Panc1 (cell line): ENCODE measurements at regions not wholly inside any gene's neighbourhood (a gene's known extent, or its start where the extent isn't known, plus 50 kb on each side); places are given as distances from the start of the nearest gene placed in this dataset.

Experiments
- ATAC-seq: fragments of 200-7000 bp; cut with Tn5 transposase; 2 replicates; pipeline ENCODE4 v1.9.1; 2020; ENCODE audit warnings: mild to moderate bottlenecking, moderate library complexity
- BruUV-seq: library from RNA; stranded (reverse); fragments of 400-500 nt; replicated peaks from 2 replicates; lab custom pipeline; 2021; lab: Mats Ljungman, UMichigan
- CTCF ChIA-PET: fragments of 300-600 bp; sonication (Branson Sonifier 250); formaldehyde crosslinking; loops from one replicate; lab custom pipeline; 2022; ENCODE audit warnings: antibody characterized with exemption; lab: Charles Lee
- POLR2A ChIA-PET: fragments of 300-600 bp; sonication (Branson Sonifier 250); formaldehyde crosslinking; loops from one replicate; lab custom pipeline; 2022; ENCODE audit warnings: antibody characterized with exemption; lab: Charles Lee
- DNase-seq: peaks from one replicate; pipeline ENCODE4 v3.0.0-alpha.2; 2010; ENCODE audit warnings: low read depth, low spot score
- H3K27ac ChIP-seq: 2 replicates; pipeline ENCODE4 v1.5.1; 2011; ENCODE audit warnings: mild to moderate bottlenecking, low read length, inconsistent platforms
- H3K27me3 ChIP-seq: fragments of 200-500 bp; sonication (Bioruptor generic); 2 replicates; pipeline ENCODE4 v1.6.0; 2014; ENCODE audit warnings: low read length, inconsistent platforms; ENCODE audit not compliant: control insufficient read depth, insufficient read depth
- H3K36me3 ChIP-seq: fragments of 200-500 bp; sonication (Bioruptor generic); 2 replicates; pipeline ENCODE4 v1.5.1; 2014; ENCODE audit warnings: inconsistent platforms, mild to moderate bottlenecking, low read length, moderate library complexity; ENCODE audit not compliant: control insufficient read depth, insufficient read depth
- H3K4me1 ChIP-seq: 2 replicates; pipeline ENCODE4 v1.5.1; 2011; ENCODE audit warnings: inconsistent platforms, mild to moderate bottlenecking, low read length, moderate library complexity; ENCODE audit not compliant: control insufficient read depth, insufficient read depth
- H3K4me3 ChIP-seq, 2 experiments: 2 replicates each; pipeline ENCODE4 v1.5.1; 2011 to 2012; ENCODE audit warnings: low read depth in 2 of 2, low read length in 2 of 2, mild to moderate bottlenecking in 2 of 2, inconsistent platforms in 1 of 2, moderate library complexity in 1 of 2
- H3K9me3 ChIP-seq: fragments of 200-500 bp; sonication (Bioruptor generic); 2 replicates; pipeline ENCODE4 v1.5.1; 2014; ENCODE audit warnings: low read depth, mild to moderate bottlenecking, inconsistent platforms, low read length, moderate library complexity; ENCODE audit not compliant: control insufficient read depth, insufficient read depth
- CTCF ChIP-seq: fragments of 450-650 bp; IDR thresholded peaks from 2 replicates; pipeline ENCODE4 v1.5.1; 2017; ENCODE audit warnings: mild to moderate bottlenecking
- POLR2AphosphoS5 ChIP-seq: IDR thresholded peaks from 2 replicates; pipeline ENCODE4 v1.6.1; 2012; ENCODE audit warnings: mild to moderate bottlenecking, low read depth, low read length, moderate library complexity
- REST ChIP-seq, 2 experiments: IDR thresholded peaks; 2 replicates each; pipeline ENCODE4 v1.6.1; 2011 to 2012; ENCODE audit warnings: low read depth in 2 of 2, control low read depth in 1 of 2, low read length in 1 of 2, mild to moderate bottlenecking in 1 of 2, moderate library complexity in 1 of 2; ENCODE audit not compliant: insufficient read depth in 1 of 2
- SIN3A ChIP-seq: IDR thresholded peaks from 2 replicates; pipeline ENCODE4 v1.6.1; 2012; ENCODE audit warnings: low read depth, mild to moderate bottlenecking, low read length, moderate library complexity, borderline replicate concordance; ENCODE audit not compliant: insufficient read depth
- TCF7L2 ChIP-seq: IDR thresholded peaks from 2 replicates; pipeline ENCODE4 v1.6.1; 2011; ENCODE audit warnings: mild to moderate bottlenecking, low read depth, low read length, inconsistent platforms
- in situ Hi-C: cut with HindIII; loops from 2 replicates; pipeline ENCODE4 v1.10.0; 2016; ENCODE audit warnings: low sequenced_read_pairs, low pct_unique_long_range_greater_than_20kb
- intact Hi-C: fragments of 100-400 bp; cut with micrococcal nuclease; formaldehyde crosslinking; loops from one replicate; pipeline ENCODE4 v1.10.0; 2022; ENCODE audit not compliant: unreplicated experiment

- no peak overlapping the region for H3K4me3 ChIP-seq
- ChIA-PET POLR2A (no interaction called here), CTCF (no interaction called here)
- H3K9me3 ChIP-seq: no peaks in the 10 kb centered on the region
- H3K4me1 ChIP-seq: no peaks in the 10 kb centered on the region
- TF ChIP-seq TCF7L2: no peak
- no peak for TF ChIP-seq REST (IDR thresholded peaks at IDR 0.05; ENCODE audit: insufficient read depth in 1 of 2, low read depth in 2 of 2, low read length in 1 of 2)
- no peak for TF ChIP-seq SIN3A
- no peak for TF ChIP-seq POLR2AphosphoS5
- no peak for TF ChIP-seq CTCF
- no peaks in the 10 kb centered on the region for H3K36me3 ChIP-seq
- H3K27ac ChIP-seq: no peak overlapping the region
- DNase-seq (no peak), ATAC-seq (no peak)
- no peaks in the 10 kb centered on the region for H3K27me3 ChIP-seq
- BruUV-seq: no TSS peak
- intact Hi-C loops: no loop called here
- in situ Hi-C loops: no loop called here
Observed at GRCh38 chr6:67748521-67748920, 886.6 kb upstream of the ADGRB3 start.

GRCh38 chr6:67736816-67737215 lies 898.3 kb upstream of the ADGRB3 start:
- no peak overlapping the region for H3K27ac ChIP-seq
- POLR2A ChIA-PET: no interaction called here
- intact Hi-C loops: no loop called here
- no peaks in the 10 kb centered on the region for H3K27me3 ChIP-seq
- no TSS peak for BruUV-seq
- no peaks in the 10 kb centered on the region for H3K36me3 ChIP-seq
- no peaks in the 10 kb centered on the region for H3K9me3 ChIP-seq
- TF ChIP-seq CTCF (no peak), REST (IDR thresholded peaks at IDR 0.05; ENCODE audit: insufficient read depth in 1 of 2, low read depth in 2 of 2, low read length in 1 of 2) (no peak), TCF7L2 (no peak), POLR2AphosphoS5 (no peak), SIN3A (no peak)
- in situ Hi-C loops: no loop called here
- ATAC-seq (no peak), DNase-seq (no peak)
- H3K4me3 ChIP-seq: no peak overlapping the region
- CTCF ChIA-PET: no interaction called here
- no peaks in the 10 kb centered on the region for H3K4me1 ChIP-seq
